Stimulated activated naive CD8-positive, alpha-beta T cell treated with anti-CD3 and anti-CD28 coated beads, Interleukin-15, Interleukin-2, amounts not matched to agents 100 ng/mL and 50 ng/mL, for 24 hours (primary cell): ENCODE measurements at regions not wholly inside any gene's neighbourhood (a gene's known extent, or its start where the extent isn't known, plus 50 kb on each side); places are given as distances from the start of the nearest gene placed in this dataset.
"Not testable (repeated sequence)": the region's sequence is repeated elsewhere in the genome, so short reads cannot be mapped to it uniquely, and the experiment has no call there.

Experiments
- H3K27ac Mint-ChIP-seq: one replicate; pipeline ENCODE4 v1.8.0; 2021; ENCODE audit warnings: mild to moderate bottlenecking, mixed read lengths
- H3K27me3 Mint-ChIP-seq: one replicate; pipeline ENCODE4 v1.8.0; 2021; ENCODE audit warnings: mixed read lengths
- H3K36me3 Mint-ChIP-seq: one replicate; pipeline ENCODE4 v1.8.0; 2021; ENCODE audit warnings: low read depth, mixed read lengths
- H3K4me1 Mint-ChIP-seq: one replicate; pipeline ENCODE4 v1.8.0; 2021; ENCODE audit warnings: low read depth, mixed read lengths
- H3K4me3 Mint-ChIP-seq: one replicate; pipeline ENCODE4 v1.8.0; 2021; ENCODE audit warnings: mild to moderate bottlenecking, mixed read lengths
- H3K9me3 Mint-ChIP-seq: one replicate; pipeline ENCODE4 v1.8.0; 2021; ENCODE audit warnings: mixed read lengths

DNA sequence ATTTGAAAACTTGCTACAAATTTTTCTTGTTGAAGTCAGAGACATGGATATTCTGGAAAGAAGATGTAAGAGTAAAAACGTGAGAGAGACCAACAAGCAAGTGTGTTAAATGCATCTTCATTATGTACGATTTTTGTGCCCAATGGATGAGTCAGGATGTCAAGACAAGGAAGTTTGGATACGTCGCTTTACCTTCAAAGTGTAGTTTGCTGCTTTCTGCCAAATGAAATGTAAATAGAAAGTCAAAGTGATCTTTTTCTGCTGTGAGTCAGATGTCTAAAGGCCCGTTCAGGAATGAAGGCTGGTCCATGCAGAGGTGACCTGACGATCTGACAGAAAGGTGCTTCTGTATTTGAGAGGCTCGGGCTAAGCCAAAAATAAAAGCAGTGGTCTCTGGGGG lies 273.1 kb upstream of the PIK3R1 start:
- Mint-ChIP-seq H3K4me1 (no peaks in the 10 kb centered on the region), H3K27ac (no peak overlapping the region), H3K9me3 (no peaks in the 10 kb centered on the region), H3K36me3 (no peaks in the 10 kb centered on the region), H3K27me3 (no peaks in the 10 kb centered on the region), H3K4me3 (no peak overlapping the region)

DNA sequence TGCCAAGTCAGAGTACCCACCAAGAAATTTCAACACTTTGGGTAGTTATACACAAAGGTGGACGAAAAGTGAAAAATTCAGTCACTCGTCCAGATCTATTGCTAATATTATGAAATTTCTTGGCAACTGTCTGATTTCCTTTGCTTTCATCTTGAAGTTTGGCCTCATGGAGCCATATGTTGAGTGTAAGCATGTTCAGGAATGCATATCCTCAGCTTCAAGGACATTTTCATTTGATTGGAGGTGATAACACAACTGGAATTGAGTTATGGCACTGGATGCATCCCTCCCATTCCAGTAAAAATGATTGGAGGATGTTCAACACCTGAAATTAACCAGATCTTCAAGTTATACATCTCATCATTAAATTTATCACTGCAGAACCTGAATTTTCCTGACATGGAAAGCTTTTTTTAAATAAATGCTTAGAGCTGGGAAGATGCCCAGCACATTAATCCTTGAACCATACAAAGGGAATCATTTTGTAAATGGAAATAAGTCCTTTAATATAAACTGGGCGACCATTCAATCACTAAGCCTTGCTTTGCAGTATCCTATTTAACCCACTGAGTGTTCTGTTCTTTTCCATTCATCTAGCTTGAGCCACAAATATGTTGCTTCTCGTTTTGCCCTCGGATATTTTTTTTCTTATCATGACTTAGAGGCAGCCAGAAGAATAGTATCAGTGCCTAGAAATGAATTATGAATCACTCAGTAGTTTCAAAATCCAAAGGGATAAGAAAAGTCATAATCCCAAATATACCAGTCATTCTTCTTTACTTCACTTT lies 273.7 kb upstream of the PIK3R1 start:
- H3K9me3 Mint-ChIP-seq, result no peaks in the 10 kb centered on the region
- no peaks in the 10 kb centered on the region for H3K27me3 Mint-ChIP-seq
- H3K27ac Mint-ChIP-seq, result no peak overlapping the region
- H3K4me1 Mint-ChIP-seq, result no peaks in the 10 kb centered on the region
- H3K36me3 Mint-ChIP-seq, result no peaks in the 10 kb centered on the region
- no peak overlapping the region for H3K4me3 Mint-ChIP-seq

DNA sequence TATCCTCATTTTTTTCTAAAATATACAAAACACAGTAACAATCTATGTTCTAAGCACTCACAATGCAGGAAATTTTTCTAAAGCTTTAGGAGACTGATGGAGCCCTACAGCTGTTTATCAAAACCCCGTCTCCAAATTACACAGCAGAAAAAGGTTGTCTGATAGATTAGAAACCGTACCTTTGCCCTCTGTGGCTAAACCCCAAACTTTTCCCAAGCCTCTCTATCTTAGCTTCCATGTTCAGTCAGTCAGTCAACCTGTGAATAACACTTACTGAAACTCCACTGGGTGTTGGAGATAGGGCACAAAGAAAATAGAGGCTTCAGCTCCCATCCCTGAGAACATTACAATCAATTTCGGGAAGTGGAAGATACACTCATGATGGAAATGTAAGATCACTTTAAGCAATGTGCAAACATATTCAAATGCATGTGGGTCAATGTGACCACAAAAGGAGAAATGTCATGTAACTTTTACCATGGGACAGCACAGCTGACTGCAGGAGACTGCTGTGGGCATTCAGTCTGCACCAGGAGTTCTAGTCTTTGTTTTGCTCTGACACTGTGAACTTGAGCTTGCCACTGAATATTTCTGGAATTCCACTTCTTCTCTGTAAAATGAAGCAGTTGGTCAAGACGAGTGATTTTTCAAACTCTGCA lies 279.5 kb upstream of the PIK3R1 start:
- Mint-ChIP-seq H3K4me3 (no peak overlapping the region), H3K27me3 (no peaks in the 10 kb centered on the region), H3K9me3 (no peaks in the 10 kb centered on the region), H3K4me1 (no peaks in the 10 kb centered on the region), H3K36me3 (no peaks in the 10 kb centered on the region), H3K27ac (no peak overlapping the region)

DNA sequence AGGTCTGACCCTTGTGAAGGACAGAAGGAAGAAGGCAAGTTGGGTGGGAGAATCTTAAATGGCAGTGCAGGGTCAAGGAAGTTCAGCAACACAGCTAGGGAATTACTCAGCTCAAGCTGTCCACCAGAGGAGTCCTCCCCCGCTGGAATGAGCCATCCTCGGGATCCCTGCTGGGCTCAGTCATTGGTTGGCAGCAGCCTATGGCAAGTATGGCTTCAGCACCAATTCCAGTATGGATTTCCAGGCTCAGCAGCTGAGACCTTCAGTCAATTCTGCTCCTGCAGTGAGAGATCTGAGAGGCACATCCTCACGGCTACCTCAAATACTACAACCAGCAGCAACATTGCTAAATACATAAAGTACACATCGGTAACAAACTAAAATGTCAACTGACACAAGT lies 280.6 kb upstream of the PIK3R1 start:
- no peaks in the 10 kb centered on the region for H3K36me3 Mint-ChIP-seq
- H3K4me3 Mint-ChIP-seq, result no peak overlapping the region
- H3K9me3 Mint-ChIP-seq, result no peaks in the 10 kb centered on the region
- no peak overlapping the region for H3K27ac Mint-ChIP-seq
- H3K27me3 Mint-ChIP-seq, result no peaks in the 10 kb centered on the region
- H3K4me1 Mint-ChIP-seq, result no peaks in the 10 kb centered on the region

DNA sequence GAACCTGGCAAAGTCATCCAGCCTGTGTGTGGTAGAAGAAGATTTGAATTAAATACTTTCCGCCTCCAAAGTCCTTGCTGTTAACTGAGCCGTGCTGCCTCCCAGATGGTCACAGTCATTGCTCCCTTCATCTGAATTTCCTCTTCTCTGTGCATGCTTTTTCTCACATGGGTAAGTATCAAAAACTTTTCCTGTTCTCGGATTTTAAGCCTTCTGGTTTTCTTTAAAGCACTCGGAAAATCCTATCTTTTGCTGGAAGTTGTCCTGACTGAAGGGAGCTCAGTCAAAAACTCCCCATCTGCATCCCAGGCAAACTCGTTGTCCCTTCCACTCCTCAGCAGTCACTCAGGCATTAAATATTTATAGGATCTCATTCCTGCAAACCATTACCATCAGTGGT lies 290.0 kb upstream of the PIK3R1 start:
- H3K9me3 Mint-ChIP-seq, result no peaks in the 10 kb centered on the region
- H3K27ac Mint-ChIP-seq, result no peak overlapping the region
- peaks cover 5% of the 10 kb centered on the region for H3K27me3 Mint-ChIP-seq
- H3K36me3 Mint-ChIP-seq, result no peaks in the 10 kb centered on the region
- H3K4me1 Mint-ChIP-seq, result no peaks in the 10 kb centered on the region
- no peak overlapping the region for H3K4me3 Mint-ChIP-seq

DNA sequence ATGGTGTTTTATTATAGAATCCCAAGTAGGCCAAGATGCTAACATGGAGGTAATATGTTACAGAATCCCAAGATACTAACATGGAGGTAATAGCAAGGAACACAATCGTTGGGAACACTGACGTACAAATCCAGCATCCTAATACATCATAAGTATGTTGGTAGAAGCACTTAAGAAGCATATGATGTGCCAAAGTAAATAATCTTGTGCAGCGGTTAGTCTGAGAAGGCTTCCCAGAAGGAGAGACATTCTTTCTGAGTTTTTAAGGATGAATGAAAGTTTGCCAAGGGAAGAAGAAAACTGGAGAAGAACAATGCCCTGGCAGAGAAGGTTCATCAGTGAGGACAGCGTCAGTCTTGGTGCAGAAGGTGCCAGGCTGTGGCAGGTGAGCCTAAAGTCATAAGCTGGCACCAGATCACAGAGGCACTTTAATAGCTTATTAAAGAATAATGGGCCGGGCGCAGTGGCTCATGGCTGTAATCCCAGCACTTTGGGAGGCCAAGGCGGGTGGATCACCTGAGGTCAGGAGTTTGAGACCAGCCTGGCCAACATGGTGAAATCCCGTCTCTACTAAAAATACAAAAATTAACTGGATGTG lies 294.5 kb upstream of the PIK3R1 start:
- Mint-ChIP-seq H3K27ac (no peak overlapping the region), H3K9me3 (peaks cover 5% of the 10 kb centered on the region), H3K36me3 (no peaks in the 10 kb centered on the region), H3K27me3 (peaks cover 8% of the 10 kb centered on the region), H3K4me3 (no peak overlapping the region), H3K4me1 (no peaks in the 10 kb centered on the region)

DNA sequence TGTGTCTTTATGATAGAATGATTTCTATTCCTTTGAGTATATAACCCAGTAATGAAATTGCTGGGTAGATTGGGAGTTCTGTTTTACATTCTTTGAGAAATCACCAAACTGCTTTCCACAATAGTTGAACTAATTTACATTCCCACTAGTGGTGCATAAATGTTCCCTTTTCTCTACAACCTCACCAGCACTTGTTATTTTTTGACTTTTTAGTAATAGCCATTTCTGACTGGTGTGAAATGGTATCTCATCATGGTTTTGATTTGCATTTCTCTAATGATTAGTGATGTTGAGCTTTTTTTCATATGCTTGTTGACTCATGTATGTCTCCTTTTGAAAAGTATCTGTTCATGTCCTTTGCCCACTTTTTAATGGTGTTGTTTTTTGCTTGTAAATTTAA lies 296.0 kb upstream of the PIK3R1 start:
- H3K9me3 Mint-ChIP-seq, H3K36me3 Mint-ChIP-seq, H3K4me1 Mint-ChIP-seq, H3K4me3 Mint-ChIP-seq, H3K27me3 Mint-ChIP-seq, H3K27ac Mint-ChIP-seq: not testable (repeated sequence)

DNA sequence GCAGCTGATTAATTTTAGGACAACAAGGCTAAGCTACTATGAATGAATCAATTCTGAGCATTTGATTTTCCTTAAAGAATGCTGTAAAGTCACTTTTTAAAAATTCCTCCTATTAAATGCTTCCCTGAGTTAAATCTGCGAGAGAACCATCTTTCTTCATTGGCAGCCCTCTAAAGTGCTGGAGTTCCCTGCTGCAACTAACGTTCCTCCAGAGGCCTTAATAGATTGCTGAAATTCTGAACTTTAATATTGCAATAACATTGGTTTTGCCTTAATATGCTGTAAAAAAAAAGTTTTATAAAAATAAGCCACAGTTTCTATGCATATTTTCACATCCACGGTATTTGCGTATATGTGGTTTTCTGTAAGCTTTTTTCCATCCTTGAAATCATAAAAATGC lies 298.0 kb upstream of the PIK3R1 start:
- no peak overlapping the region for H3K4me3 Mint-ChIP-seq

DNA sequence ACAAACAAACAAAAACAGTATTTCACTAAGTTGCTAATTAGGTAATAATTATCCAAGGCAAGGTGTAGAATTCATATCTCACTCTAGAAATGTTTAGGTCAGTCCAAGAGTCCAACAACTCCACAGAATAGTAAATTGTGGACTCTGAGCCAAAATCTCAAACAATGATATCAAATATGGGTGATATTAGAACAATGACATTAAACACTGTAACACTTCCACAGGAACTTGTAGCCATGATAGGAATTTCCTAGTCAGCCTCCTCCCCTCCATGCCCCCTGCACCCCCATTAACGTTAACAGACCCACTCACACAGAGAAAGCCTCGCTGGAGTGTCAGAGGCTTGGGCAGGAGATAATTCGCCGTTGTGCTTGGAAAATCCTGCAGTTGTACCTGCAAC lies 305.0 kb upstream of the PIK3R1 start:
- Mint-ChIP-seq H3K4me3 (no peak overlapping the region), H3K27me3 (no peaks in the 10 kb centered on the region), H3K27ac (no peak overlapping the region), H3K36me3 (no peaks in the 10 kb centered on the region), H3K9me3 (no peaks in the 10 kb centered on the region), H3K4me1 (no peaks in the 10 kb centered on the region)

More for the DNA sequence above, 298.0 kb upstream of the PIK3R1 start:
- no peaks in the 10 kb centered on the region for H3K36me3 Mint-ChIP-seq
- H3K4me1 Mint-ChIP-seq, result no peaks in the 10 kb centered on the region
- peaks cover 5% of the 10 kb centered on the region for H3K9me3 Mint-ChIP-seq
- no peak overlapping the region for H3K27ac Mint-ChIP-seq
- peaks cover 3% of the 10 kb centered on the region for H3K27me3 Mint-ChIP-seq

DNA sequence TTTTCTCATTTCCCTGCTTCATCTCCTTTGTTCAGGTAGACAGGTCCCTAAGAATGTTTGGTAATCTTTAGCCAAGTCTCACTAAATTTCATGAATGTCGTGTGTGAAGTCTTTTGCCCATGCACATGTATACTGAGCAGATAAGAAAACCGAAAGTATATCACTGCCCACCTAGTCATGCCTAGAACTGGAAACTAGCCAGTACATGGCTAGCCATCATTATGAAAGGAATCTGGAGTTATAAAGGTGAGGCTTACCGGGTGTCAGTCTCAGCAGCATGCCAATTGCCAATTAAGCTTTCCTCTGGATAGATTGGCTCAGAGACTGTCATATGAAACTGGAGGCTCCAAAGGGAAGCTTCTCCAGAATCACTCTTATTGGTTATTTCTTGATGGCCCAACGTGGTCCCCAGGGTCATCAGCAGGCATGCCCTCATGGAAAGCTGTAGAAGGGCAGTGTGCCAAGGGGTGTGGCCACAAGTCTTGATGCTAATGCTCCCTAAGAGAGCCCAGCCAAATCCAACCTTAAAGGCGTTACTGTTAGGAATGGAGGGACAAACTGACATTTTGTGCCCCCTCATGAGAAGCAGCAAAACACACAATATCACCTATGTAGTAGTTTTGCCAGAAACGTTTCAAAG lies 307.3 kb upstream of the PIK3R1 start:
- H3K27ac Mint-ChIP-seq, result no peak overlapping the region
- H3K4me1 Mint-ChIP-seq, result no peaks in the 10 kb centered on the region
- no peak overlapping the region for H3K4me3 Mint-ChIP-seq
- H3K9me3 Mint-ChIP-seq, result no peaks in the 10 kb centered on the region
- H3K27me3 Mint-ChIP-seq, result no peaks in the 10 kb centered on the region
- H3K36me3 Mint-ChIP-seq, result no peaks in the 10 kb centered on the region

DNA sequence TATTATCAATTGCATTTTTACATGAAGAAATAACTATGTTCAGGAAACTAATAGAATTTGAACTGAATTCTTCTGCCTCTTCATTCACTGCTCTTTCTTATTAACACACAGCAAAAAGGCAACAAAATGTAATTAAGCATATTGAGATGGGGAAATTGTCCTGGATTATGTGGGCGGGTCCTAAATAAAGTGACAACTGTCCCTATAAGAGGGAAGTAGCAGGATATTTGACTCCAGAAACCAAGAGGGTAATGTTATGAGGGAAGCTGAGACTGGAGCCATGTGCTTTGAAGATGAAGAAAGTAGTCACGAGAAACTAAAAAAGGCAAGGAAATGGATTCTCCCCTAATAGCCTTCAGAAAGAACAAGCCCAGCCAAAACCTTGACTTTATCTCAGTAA lies 311.2 kb upstream of the PIK3R1 start:
- no peaks in the 10 kb centered on the region for H3K4me1 Mint-ChIP-seq
- H3K9me3 Mint-ChIP-seq, result no peaks in the 10 kb centered on the region

DNA sequence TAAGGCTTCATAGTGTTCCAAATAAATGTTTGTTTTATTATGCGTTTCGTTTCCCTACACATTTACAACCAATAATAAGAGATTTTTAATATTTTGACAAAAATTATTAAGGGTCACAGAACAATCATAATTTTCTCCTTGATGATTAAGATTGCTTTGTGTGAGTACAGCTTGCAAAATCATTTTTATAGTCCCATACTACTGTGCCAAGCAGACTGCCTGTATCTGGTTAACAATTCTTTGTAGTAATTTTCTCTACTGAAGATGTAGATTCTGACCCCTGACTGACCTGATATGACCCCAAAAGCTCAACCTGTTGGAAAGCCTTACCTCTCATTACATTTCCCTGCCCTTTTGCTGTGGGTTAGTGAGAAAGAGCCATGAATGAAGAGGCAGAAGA lies 311.9 kb upstream of the PIK3R1 start:
- Mint-ChIP-seq H3K36me3 (no peaks in the 10 kb centered on the region), H3K4me1 (no peaks in the 10 kb centered on the region), H3K9me3 (no peaks in the 10 kb centered on the region), H3K27me3 (no peaks in the 10 kb centered on the region), H3K27ac (no peak overlapping the region), H3K4me3 (no peak overlapping the region)

More for the DNA sequence above, 311.2 kb upstream of the PIK3R1 start:
- H3K27me3 Mint-ChIP-seq, result no peaks in the 10 kb centered on the region
- H3K27ac Mint-ChIP-seq, result no peak overlapping the region
- H3K4me3 Mint-ChIP-seq, result no peak overlapping the region
- no peaks in the 10 kb centered on the region for H3K36me3 Mint-ChIP-seq

DNA sequence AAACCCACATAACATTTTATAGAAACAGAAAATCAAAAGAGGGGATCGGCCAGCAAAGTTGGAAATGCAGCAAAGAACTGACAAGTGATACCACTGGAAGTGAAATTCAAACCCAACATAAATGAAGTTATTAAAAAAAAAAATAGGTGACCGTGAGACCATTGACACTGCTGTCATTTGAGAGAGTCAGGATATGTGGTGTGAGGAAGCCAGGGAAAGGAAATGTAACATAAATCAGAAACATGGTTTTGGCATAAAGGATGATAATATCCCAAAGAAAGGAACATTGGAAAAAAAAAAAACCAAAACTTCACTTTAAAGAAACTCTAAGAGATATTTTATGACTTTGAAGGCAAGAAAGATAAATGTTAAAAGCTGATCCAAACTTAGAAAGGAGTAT lies 312.4 kb upstream of the PIK3R1 start:
- H3K27me3 Mint-ChIP-seq, result no peaks in the 10 kb centered on the region
- no peak overlapping the region for H3K27ac Mint-ChIP-seq
- H3K4me1 Mint-ChIP-seq, result no peaks in the 10 kb centered on the region
- no peak overlapping the region for H3K4me3 Mint-ChIP-seq
- H3K36me3 Mint-ChIP-seq, result no peaks in the 10 kb centered on the region
- no peaks in the 10 kb centered on the region for H3K9me3 Mint-ChIP-seq

DNA sequence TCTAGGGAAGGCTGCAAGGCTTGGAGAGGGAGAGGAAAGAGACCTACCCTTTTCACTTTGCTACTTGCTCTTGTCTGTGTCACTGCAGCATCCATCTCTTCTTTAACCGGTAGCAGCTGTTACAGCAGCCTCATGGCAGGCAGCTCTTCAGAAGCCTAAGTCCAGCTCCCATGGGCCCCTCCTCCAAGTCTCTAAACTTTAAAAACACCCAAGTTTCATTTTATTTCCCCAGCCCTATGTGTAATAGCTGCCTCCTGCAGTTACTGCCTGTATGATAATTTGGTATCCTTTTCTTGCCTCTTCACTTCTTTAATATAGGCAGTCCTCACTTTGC lies 313.1 kb upstream of the PIK3R1 start:
- H3K36me3 Mint-ChIP-seq, result no peaks in the 10 kb centered on the region
- H3K9me3 Mint-ChIP-seq, result no peaks in the 10 kb centered on the region
- H3K27me3 Mint-ChIP-seq, result no peaks in the 10 kb centered on the region
- H3K4me1 Mint-ChIP-seq, result no peaks in the 10 kb centered on the region
- H3K27ac Mint-ChIP-seq, result no peak overlapping the region
- H3K4me3 Mint-ChIP-seq, result no peak overlapping the region

DNA sequence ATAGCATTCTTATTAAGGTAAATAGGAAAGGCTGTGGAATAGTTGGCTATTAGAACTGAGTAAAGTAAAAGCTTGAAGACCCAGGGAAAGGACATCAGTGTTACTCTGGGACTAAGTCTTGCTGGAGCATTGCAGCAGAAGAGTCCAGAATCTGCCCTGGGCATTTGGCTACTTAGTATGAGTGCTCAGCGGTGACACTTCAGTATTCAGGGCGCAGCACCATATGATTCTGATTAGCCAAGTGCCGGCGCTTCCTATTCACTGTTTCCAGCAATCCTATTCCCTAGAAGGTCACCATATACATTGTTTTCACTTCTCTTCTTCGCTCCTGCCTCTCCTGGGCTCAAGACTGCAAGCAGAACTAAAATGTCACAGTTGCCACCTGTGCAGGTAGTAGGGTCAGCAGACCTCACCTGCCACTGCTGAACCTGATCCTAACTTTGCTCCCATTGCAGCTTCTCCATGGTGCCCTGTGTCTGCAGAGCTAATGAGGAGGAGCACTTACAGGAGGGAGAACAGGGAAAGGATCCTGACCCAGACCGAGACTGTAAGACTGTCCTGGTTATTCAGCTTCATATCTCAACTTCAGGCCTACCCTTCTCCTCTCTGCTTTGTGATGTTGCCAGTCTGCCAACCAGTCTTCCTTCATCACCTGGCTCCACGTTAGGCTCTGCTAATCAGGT lies 313.6 kb upstream of the PIK3R1 start:
- H3K4me3 Mint-ChIP-seq, result no peak overlapping the region
- H3K36me3 Mint-ChIP-seq, result no peaks in the 10 kb centered on the region
- H3K27ac Mint-ChIP-seq, result no peak overlapping the region
- no peaks in the 10 kb centered on the region for H3K9me3 Mint-ChIP-seq
- H3K4me1 Mint-ChIP-seq, result no peaks in the 10 kb centered on the region
- no peaks in the 10 kb centered on the region for H3K27me3 Mint-ChIP-seq
